ENCODE measurements at regions not wholly inside any gene's neighbourhood (a gene's known extent, or its start where the extent isn't known, plus 50 kb on each side); places are given as distances from the start of the nearest gene placed in this dataset.
"Not testable (repeated sequence)": the region's sequence is repeated elsewhere in the genome, so short reads cannot be mapped to it uniquely, and the experiment has no call there.

DNA sequence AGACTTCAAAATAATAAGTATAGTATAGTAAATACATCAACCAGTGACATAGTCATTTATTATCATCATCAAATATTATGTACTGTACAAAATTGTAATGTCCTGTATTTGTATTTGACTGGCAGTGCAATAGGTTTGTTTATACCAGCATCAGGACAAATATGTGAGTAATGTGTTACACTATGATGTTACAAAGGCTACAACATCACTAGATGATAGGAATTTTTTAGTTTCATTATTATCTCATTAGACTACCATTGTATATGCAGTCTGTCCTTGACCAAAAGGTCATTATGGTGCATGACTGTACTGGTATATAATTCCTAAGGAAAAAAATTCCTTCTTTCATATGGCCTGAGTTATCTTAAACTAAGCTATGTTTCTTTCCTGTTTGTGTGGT is 63.6 kb upstream of the VCAN start:
- BruUV-seq (replicated peaks), result no TSS peak

DNA sequence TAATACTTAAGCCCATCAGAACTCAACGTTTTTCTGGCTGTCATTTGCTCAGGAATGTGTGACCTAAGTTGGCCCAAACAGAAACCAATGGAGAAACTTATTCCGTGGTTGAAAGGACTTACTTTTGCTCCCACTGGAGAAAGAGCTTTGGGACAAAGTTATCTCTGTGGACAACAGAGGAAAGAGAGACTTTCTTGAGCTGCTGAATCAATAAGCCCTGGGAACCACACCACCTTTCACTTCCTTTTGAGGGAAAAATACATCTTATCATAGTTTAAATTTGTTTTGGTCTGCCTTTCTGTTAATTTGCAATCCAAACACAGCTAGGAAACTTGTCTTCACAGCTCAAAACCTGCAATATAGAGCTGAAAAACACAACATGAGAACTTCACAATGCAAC is 62.8 kb upstream of the VCAN start:
- H3K27ac ChIP-seq (ENCODE audit: low read length), result no peak overlapping the region

More for the DNA sequence above, 63.6 kb upstream of the VCAN start:
- TF ChIP-seq, protein P1, sequence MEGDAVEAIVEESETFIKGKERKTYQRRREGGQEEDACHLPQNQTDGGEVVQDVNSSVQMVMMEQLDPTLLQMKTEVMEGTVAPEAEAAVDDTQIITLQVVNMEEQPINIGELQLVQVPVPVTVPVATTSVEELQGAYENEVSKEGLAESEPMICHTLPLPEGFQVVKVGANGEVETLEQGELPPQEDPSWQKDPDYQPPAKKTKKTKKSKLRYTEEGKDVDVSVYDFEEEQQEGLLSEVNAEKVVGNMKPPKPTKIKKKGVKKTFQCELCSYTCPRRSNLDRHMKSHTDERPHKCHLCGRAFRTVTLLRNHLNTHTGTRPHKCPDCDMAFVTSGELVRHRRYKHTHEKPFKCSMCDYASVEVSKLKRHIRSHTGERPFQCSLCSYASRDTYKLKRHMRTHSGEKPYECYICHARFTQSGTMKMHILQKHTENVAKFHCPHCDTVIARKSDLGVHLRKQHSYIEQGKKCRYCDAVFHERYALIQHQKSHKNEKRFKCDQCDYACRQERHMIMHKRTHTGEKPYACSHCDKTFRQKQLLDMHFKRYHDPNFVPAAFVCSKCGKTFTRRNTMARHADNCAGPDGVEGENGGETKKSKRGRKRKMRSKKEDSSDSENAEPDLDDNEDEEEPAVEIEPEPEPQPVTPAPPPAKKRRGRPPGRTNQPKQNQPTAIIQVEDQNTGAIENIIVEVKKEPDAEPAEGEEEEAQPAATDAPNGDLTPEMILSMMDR (conservative IDR thresholded peaks at IDR 0.05; ENCODE audit: low read depth, low read length), result no peak
- no peak for TF ChIP-seq EZH2 (IDR thresholded peaks at IDR 0.05; ENCODE audit: low read length, unreplicated experiment)
- TF ChIP-seq EZH2phosphoT487 (IDR thresholded peaks at IDR 0.05; ENCODE audit: borderline replicate concordance, low read length), result no peak
- Histone ChIP-seq H3K27ac (ENCODE audit: low read length) (no peak overlapping the region), H3K9me3 (ENCODE audit: low read length) (no peaks in the 10 kb centered on the region), H3K9me2 (replicated peaks; ENCODE audit: low read length) (no peaks in the 10 kb centered on the region), H3F3A (ENCODE audit: low read length, unreplicated experiment) (no peaks in the 10 kb centered on the region), H3K4me2 (ENCODE audit: low read length) (no peak overlapping the region), H3K27me3 (ENCODE audit: low read length) (no peaks in the 10 kb centered on the region), H3K36me3 (ENCODE audit: low read depth, low read length) (no peaks in the 10 kb centered on the region), H3K79me2 (ENCODE audit: low read length) (no peaks in the 10 kb centered on the region), H2AFZ (ENCODE audit: low read length) (no peak overlapping the region), H4K20me1 (ENCODE audit: low read length) (no peaks in the 10 kb centered on the region), H3K9ac (ENCODE audit: low read length) (no peak overlapping the region), H3K4me1 (ENCODE audit: insufficient read depth, low read length) (no peaks in the 10 kb centered on the region), H3K4me3 (ENCODE audit: low read length) (no peak overlapping the region)
- CTCF ChIA-PET, result no interaction called here
- ATAC-seq, result no peak
- POLR2A ChIA-PET (ENCODE audit: unreplicated experiment), result no interaction called here
- DNase-seq, result no peak
- intact Hi-C loops (cut with micrococcal nuclease), result no loop called here

DNA sequence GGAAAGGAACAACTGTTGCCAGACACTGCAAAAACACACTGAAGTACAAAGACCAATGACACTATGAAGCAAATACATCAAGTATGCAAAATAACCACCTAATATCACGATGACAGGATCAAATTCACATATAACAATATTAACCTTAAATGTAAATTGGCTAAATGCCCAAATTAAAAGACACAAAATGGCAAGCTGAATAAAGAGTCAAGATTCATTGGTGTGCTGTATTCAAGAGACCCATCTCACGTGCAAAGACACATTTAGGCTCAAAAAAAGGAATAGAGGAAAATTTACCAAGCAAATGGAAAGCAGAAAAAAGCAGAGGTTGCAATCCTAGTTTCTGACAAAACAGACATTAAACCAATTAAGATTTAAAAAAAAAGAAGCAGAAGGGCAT is 61.8 kb upstream of the VCAN start:
- DNase-seq; CTCF ChIA-PET; H3K9me2 ChIP-seq (replicated peaks; ENCODE audit: low read length); POLR2A ChIA-PET (ENCODE audit: unreplicated experiment); H3K27me3 ChIP-seq (ENCODE audit: low read length); H3K27ac ChIP-seq (ENCODE audit: low read length); H4K20me1 ChIP-seq (ENCODE audit: low read length); H3K4me1 ChIP-seq (ENCODE audit: insufficient read depth, low read length); H3K36me3 ChIP-seq (ENCODE audit: low read depth, low read length); H3K4me2 ChIP-seq (ENCODE audit: low read length); BruUV-seq (replicated peaks); intact Hi-C loops (cut with micrococcal nuclease); H3K79me2 ChIP-seq (ENCODE audit: low read length); H3K9ac ChIP-seq (ENCODE audit: low read length); H3K4me3 ChIP-seq (ENCODE audit: low read length); H3K9me3 ChIP-seq (ENCODE audit: low read length); ATAC-seq; H2AFZ ChIP-seq (ENCODE audit: low read length); H3F3A ChIP-seq (ENCODE audit: low read length, unreplicated experiment): not testable (repeated sequence)

More for the DNA sequence above, 62.8 kb upstream of the VCAN start:
- Histone ChIP-seq H3K27me3 (ENCODE audit: low read length) (no peaks in the 10 kb centered on the region), H3K4me3 (ENCODE audit: low read length) (no peak overlapping the region), H3K9ac (ENCODE audit: low read length) (no peak overlapping the region), H3K9me2 (replicated peaks; ENCODE audit: low read length) (no peaks in the 10 kb centered on the region), H4K20me1 (ENCODE audit: low read length) (no peaks in the 10 kb centered on the region), H3K9me3 (ENCODE audit: low read length) (no peaks in the 10 kb centered on the region), H3K36me3 (ENCODE audit: low read depth, low read length) (no peaks in the 10 kb centered on the region), H3K4me2 (ENCODE audit: low read length) (no peak overlapping the region), H3F3A (ENCODE audit: low read length, unreplicated experiment) (no peaks in the 10 kb centered on the region), H3K79me2 (ENCODE audit: low read length) (no peaks in the 10 kb centered on the region), H3K4me1 (ENCODE audit: insufficient read depth, low read length) (no peaks in the 10 kb centered on the region), H2AFZ (ENCODE audit: low read length) (no peak overlapping the region)
- BruUV-seq (replicated peaks), result no TSS peak
- intact Hi-C loops (cut with micrococcal nuclease), result no loop called here
- CTCF ChIA-PET, result no interaction called here
- TF ChIP-seq EZH2 (IDR thresholded peaks at IDR 0.05; ENCODE audit: low read length, unreplicated experiment), result no peak
- no peak for TF ChIP-seq EZH2phosphoT487 (IDR thresholded peaks at IDR 0.05; ENCODE audit: borderline replicate concordance, low read length)
- TF ChIP-seq, protein P1 (conservative IDR thresholded peaks at IDR 0.05; ENCODE audit: low read depth, low read length), result no peak
- ATAC-seq (no peak), DNase-seq (no peak)
- POLR2A ChIA-PET (ENCODE audit: unreplicated experiment), result interaction anchor here (0.6 kb wide), 1 partner anchor 1503 kb away, joined by 4 read pairs; no protein-coding TSS in a partner anchor

DNA sequence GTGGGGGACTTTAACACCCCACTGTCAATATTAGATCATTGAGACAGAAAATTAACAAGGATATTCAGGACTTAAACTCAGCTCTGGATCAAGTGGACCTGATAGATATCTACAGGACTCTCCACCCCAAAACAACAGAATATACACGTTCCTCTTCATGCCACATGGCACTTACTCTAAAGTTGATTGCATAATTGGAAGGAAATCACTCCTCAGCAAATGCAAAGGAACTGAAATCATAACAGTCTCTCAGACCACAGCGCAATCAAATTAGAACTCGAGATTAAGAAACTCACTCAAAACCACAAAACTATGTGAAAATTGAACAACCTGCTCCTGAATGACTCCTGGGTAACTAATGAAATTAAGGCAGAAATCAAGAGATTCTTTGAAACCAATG is 61.2 kb upstream of the VCAN start:
- H4K20me1 ChIP-seq (ENCODE audit: low read length); H3K27me3 ChIP-seq (ENCODE audit: low read length); H3K9ac ChIP-seq (ENCODE audit: low read length); intact Hi-C loops (cut with micrococcal nuclease); H3F3A ChIP-seq (ENCODE audit: low read length, unreplicated experiment); POLR2A ChIA-PET (ENCODE audit: unreplicated experiment); H3K9me3 ChIP-seq (ENCODE audit: low read length); H3K36me3 ChIP-seq (ENCODE audit: low read depth, low read length); H3K4me2 ChIP-seq (ENCODE audit: low read length); ATAC-seq; CTCF ChIA-PET; DNase-seq; H3K27ac ChIP-seq (ENCODE audit: low read length); H3K79me2 ChIP-seq (ENCODE audit: low read length); H3K4me3 ChIP-seq (ENCODE audit: low read length); H3K9me2 ChIP-seq (replicated peaks; ENCODE audit: low read length); H2AFZ ChIP-seq (ENCODE audit: low read length); BruUV-seq (replicated peaks); H3K4me1 ChIP-seq (ENCODE audit: insufficient read depth, low read length): not testable (repeated sequence)
